Frontal cortex (tissue), 3 donors: ENCODE measurements at regions not wholly inside any gene's neighbourhood (a gene's known extent, or its start where the extent isn't known, plus 50 kb on each side); places are given as distances from the start of the nearest gene placed in this dataset.
"Not testable (repeated sequence)": the region's sequence is repeated elsewhere in the genome, so short reads cannot be mapped to it uniquely, and the experiment has no call there.

Experiments used
- DNase-seq, 2 donors: peaks; one replicate each; pipeline ENCODE4 v3.0.0; 2012; ENCODE audit warnings: low spot score in 2 of 2
- FAIRE-seq: peaks from 2 replicates; lab custom pipeline; 2012; peaks lifted over from hg19 to GRCh38; lab: Jason Lieb, UNC
- donor health status: control.
- donor health status: control.
- donor health status: control.

GRCh38 chr14:101243587-101244338 lies 317.5 kb upstream of the DIO3 start:
- DNase-seq: no peak
- FAIRE-seq: no peak

GRCh38 chr14:101246894-101247841 lies 314.1 kb upstream of the DIO3 start:
- DNase-seq: no peak
- no peak for FAIRE-seq

GRCh38 chr14:101247842-101248725 lies 313.2 kb upstream of the DIO3 start:
- FAIRE-seq (no peak), DNase-seq (no peak)

- FAIRE-seq: no peak
- DNase-seq: no peak
Observed at GRCh38 chr14:101248840-101249675, 312.2 kb upstream of the DIO3 start.

GRCh38 chr14:101249676-101250036 lies 311.6 kb upstream of the DIO3 start:
- FAIRE-seq: no peak

GRCh38 chr14:101250336-101250947 lies 310.9 kb upstream of the DIO3 start:
- DNase-seq (no peak), FAIRE-seq (no peak)

More at GRCh38 chr14:101249676-101250036, 311.6 kb upstream of the DIO3 start:
- no peak for DNase-seq

GRCh38 chr14:101250948-101251811 lies 310.1 kb upstream of the DIO3 start:
- DNase-seq (no peak), FAIRE-seq (no peak)

DNA sequence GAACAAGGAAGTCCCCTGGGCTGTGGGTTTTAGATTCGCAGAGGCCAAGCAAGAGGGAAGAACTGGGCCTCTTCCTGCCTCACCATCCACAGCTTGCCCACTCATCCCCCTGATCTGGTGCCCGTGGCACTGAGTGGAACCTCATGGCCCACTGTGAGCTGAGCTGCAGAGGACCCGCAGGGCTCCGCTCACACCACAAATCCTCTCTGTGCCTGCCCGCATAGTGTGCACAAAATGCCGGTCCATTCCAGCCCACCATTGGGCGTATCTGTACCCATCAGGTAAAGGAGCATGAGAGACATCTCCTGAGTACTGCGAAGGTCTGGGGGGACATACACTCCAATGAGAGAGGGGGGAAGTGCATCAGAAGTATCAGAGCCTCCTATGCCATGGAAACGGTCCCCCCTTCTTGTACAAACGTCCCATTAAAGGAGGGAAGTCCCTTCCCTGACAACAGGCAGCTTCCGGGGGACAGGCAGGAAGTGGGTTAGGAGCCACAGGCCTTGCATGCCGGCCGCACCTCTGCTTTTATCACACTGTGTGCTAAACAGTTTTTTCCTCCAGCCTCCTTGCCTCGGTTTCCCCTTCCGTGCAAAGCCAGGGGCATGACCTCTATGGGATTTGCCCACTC lies 309.4 kb upstream of the DIO3 start:
- DNase-seq: no peak
- no peak for FAIRE-seq

- FAIRE-seq: no peak
- DNase-seq: no peak
Observed at GRCh38 chr14:101252443-101253214, 308.7 kb upstream of the DIO3 start.

- FAIRE-seq (no peak), DNase-seq (no peak)
Observed at GRCh38 chr14:101253948-101254347, 307.3 kb upstream of the DIO3 start.

GRCh38 chr14:101254805-101255764 lies 306.2 kb upstream of the DIO3 start:
- no peak for DNase-seq

DNA sequence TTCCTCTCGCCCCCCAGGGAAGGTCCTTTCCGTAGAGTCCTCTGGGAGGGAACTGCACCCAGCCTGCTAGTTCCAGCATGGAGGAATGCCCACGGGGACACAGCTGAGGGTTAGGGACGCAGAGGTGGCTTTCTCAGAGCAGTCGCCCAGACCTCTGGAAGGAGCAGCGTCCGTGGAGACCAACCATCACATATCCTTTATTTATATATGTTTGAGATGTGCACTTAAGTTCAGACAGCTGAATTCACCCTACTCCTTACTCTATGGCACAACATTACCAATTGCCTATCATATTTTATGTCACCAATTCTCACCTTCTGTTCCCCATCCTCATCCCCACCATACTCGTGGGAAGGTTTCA lies 305.6 kb upstream of the DIO3 start:
- peak in 1 of 2 donors; percentile 7 for DNase-seq
- no peak for FAIRE-seq

More at GRCh38 chr14:101254805-101255764, 306.2 kb upstream of the DIO3 start:
- FAIRE-seq: no peak

- DNase-seq (no peak), FAIRE-seq (no peak)
Observed at GRCh38 chr14:101256266-101256665, 305.0 kb upstream of the DIO3 start.

GRCh38 chr14:101257551-101257950 lies 303.7 kb upstream of the DIO3 start:
- DNase-seq: no peak
- no peak for FAIRE-seq

GRCh38 chr14:101259748-101260147 lies 301.5 kb upstream of the DIO3 start:
- no peak for FAIRE-seq
- no peak for DNase-seq

GRCh38 chr14:101266441-101266840 lies 294.9 kb upstream of the DIO3 start:
- not testable (repeated sequence) for DNase-seq, FAIRE-seq
